ENCODE measurements at regions not wholly inside any gene's neighbourhood (a gene's known extent, or its start where the extent isn't known, plus 50 kb on each side); places are given as distances from the start of the nearest gene placed in this dataset.

DNA sequence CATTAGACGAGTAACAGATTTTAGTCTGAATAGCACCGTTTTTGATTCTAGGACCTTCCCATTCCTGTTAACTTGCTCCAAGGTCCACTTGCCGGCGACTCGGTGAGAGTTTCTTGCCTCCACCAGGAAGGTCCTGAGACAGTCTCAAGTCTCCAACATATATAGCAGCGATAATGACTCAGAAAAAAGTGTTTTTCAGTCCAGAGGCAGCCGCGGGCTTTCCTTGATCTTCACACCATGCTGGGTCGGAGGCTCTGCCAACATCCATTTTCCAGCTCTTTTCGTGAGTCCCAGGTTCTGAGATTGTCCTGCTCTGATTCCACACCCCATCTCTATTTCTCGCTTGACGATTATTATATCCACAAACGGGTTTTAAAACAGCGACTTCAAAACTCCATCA, 170.5 kb downstream of the GPX5 start:
- 3 to 4% methylated on average over 14 of the region's 14 CpGs for WGBS, 2 experiments (ENCODE audit: low coverage in 1 of 2, low lambda C conversion rate in 2 of 2, missing lambda C conversion rate in 2 of 2)
- no peaks in the 10 kb centered on the region for H3F3A ChIP-seq (ENCODE audit: insufficient read depth)
- H3K4me1 ChIP-seq (ENCODE audit: insufficient read depth) = no peaks in the 10 kb centered on the region
- DNase-seq = peak; percentile 34
- H3K9ac ChIP-seq = no peak overlapping the region
- TF ChIP-seq EZH2 (IDR thresholded peaks at IDR 0.05; ENCODE audit: insufficient read depth, poor library complexity, severe bottlenecking) = no peak
- TF ChIP-seq EZH2phosphoT487 (IDR thresholded peaks at IDR 0.05; ENCODE audit: insufficient read depth, low read depth) = no peak
- H3K4me2 ChIP-seq (ENCODE audit: unreplicated experiment) = peak overlapping the region; percentile 56
- no peaks in the 10 kb centered on the region for H3K9me2 ChIP-seq (ENCODE audit: insufficient read depth)
- in situ Hi-C loops (cut with MboI) = loop anchor here (25.0 kb wide), 1 partner anchor 891 kb away; the partner anchor contains the start of gene OR2H2
- peak overlapping the region; percentile 46 for H3K4me3 ChIP-seq
- peaks cover 62% of the 10 kb centered on the region for H3K27me3 ChIP-seq (replicated peaks; ENCODE audit: insufficient read depth)
- H3K79me2 ChIP-seq (ENCODE audit: insufficient read depth) = no peaks in the 10 kb centered on the region
- no peaks in the 10 kb centered on the region for H4K20me1 ChIP-seq (ENCODE audit: insufficient read depth)
- no peaks in the 10 kb centered on the region for H3K36me3 ChIP-seq (ENCODE audit: low read depth)
- no peaks in the 10 kb centered on the region for H3K9me3 ChIP-seq (ENCODE audit: low read depth)
- no peak overlapping the region for H3K27ac ChIP-seq
- H2AFZ ChIP-seq = peak overlapping the region; percentile 11; the same call in 1 of the 2 replicates

DNA sequence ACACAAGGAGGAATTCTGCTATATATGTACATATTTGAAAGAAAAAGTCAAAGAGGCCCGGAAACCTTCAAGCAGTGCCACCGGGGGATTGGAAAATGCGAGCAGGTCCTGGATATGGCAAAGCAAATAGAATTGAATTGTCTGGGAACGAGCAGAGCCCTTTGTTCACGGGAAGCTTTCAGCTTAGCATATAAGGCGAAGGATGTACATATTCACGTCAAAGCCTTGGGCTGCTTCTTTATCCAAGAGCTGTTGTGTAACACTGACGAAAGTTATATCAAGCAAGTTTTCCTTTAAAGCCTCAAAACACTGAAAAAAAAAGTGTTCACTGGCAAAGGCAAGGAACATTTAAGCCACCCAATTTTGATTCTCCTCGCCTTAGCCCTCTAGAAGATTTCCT, 171.0 kb downstream of the GPX5 start:
- peak overlapping the region; percentile 46 for H3K4me3 ChIP-seq
- peaks cover 60% of the 10 kb centered on the region for H3K27me3 ChIP-seq (replicated peaks; ENCODE audit: insufficient read depth)
- no peaks in the 10 kb centered on the region for H3K79me2 ChIP-seq (ENCODE audit: insufficient read depth)
- no peaks in the 10 kb centered on the region for H4K20me1 ChIP-seq (ENCODE audit: insufficient read depth)
- peak overlapping the region; percentile 56 for H3K4me2 ChIP-seq (ENCODE audit: unreplicated experiment)
- in situ Hi-C loops (cut with MboI) = loop anchor here (25.0 kb wide), 1 partner anchor 891 kb away; the partner anchor contains the start of gene OR2H2
- peak overlapping the region; percentile 11; the same call in 1 of the 2 replicates for H2AFZ ChIP-seq
- H3K9me3 ChIP-seq (ENCODE audit: low read depth) = no peaks in the 10 kb centered on the region
- TF ChIP-seq EZH2 (IDR thresholded peaks at IDR 0.05; ENCODE audit: insufficient read depth, poor library complexity, severe bottlenecking) = no peak
- TF ChIP-seq EZH2phosphoT487 (IDR thresholded peaks at IDR 0.05; ENCODE audit: insufficient read depth, low read depth) = no peak
- no peaks in the 10 kb centered on the region for H3K4me1 ChIP-seq (ENCODE audit: insufficient read depth)
- no peak overlapping the region for H3K9ac ChIP-seq
- no peaks in the 10 kb centered on the region for H3F3A ChIP-seq (ENCODE audit: insufficient read depth)
- H3K9me2 ChIP-seq (ENCODE audit: insufficient read depth) = no peaks in the 10 kb centered on the region
- WGBS, 2 experiments (ENCODE audit: low coverage in 1 of 2, low lambda C conversion rate in 2 of 2, missing lambda C conversion rate in 2 of 2) = 5 to 6% methylated on average over 9 of the region's 9 CpGs
- no peak for DNase-seq
- H3K27ac ChIP-seq = no peak overlapping the region
- H3K36me3 ChIP-seq (ENCODE audit: low read depth) = no peaks in the 10 kb centered on the region

- Histone ChIP-seq H3K27ac (no peak overlapping the region), H3K9me2 (ENCODE audit: insufficient read depth) (no peaks in the 10 kb centered on the region), H4K20me1 (ENCODE audit: insufficient read depth) (no peaks in the 10 kb centered on the region), H3K36me3 (ENCODE audit: low read depth) (no peaks in the 10 kb centered on the region), H3K4me2 (ENCODE audit: unreplicated experiment) (no peak overlapping the region), H3F3A (ENCODE audit: insufficient read depth) (peaks cover 7% of the 10 kb centered on the region; the same call in 1 of the 2 replicates), H3K9ac (no peak overlapping the region), H3K9me3 (ENCODE audit: low read depth) (no peaks in the 10 kb centered on the region), H3K79me2 (ENCODE audit: insufficient read depth) (no peaks in the 10 kb centered on the region), H3K4me1 (ENCODE audit: insufficient read depth) (no peaks in the 10 kb centered on the region), H3K27me3 (replicated peaks; ENCODE audit: insufficient read depth) (0 out of 2 replicates have a peak, but pooled peaks cover 8% of the 10 kb centered on the region), H3K4me3 (no peak overlapping the region), H2AFZ (no peak overlapping the region)
- WGBS, 2 experiments (ENCODE audit: low coverage in 1 of 2, low lambda C conversion rate in 2 of 2, missing lambda C conversion rate in 2 of 2) = 21 to 23% methylated on average over 6 of the region's 6 CpGs
- TF ChIP-seq EZH2phosphoT487 (IDR thresholded peaks at IDR 0.05; ENCODE audit: insufficient read depth, low read depth) (no peak), EZH2 (IDR thresholded peaks at IDR 0.05; ENCODE audit: insufficient read depth, poor library complexity, severe bottlenecking) (no peak)
- in situ Hi-C loops (cut with MboI) = no loop called here
- DNase-seq = no peak
Measured at GRCh38 chr6:28707387-28708282, 182.0 kb downstream of the GPX5 start.

DNA sequence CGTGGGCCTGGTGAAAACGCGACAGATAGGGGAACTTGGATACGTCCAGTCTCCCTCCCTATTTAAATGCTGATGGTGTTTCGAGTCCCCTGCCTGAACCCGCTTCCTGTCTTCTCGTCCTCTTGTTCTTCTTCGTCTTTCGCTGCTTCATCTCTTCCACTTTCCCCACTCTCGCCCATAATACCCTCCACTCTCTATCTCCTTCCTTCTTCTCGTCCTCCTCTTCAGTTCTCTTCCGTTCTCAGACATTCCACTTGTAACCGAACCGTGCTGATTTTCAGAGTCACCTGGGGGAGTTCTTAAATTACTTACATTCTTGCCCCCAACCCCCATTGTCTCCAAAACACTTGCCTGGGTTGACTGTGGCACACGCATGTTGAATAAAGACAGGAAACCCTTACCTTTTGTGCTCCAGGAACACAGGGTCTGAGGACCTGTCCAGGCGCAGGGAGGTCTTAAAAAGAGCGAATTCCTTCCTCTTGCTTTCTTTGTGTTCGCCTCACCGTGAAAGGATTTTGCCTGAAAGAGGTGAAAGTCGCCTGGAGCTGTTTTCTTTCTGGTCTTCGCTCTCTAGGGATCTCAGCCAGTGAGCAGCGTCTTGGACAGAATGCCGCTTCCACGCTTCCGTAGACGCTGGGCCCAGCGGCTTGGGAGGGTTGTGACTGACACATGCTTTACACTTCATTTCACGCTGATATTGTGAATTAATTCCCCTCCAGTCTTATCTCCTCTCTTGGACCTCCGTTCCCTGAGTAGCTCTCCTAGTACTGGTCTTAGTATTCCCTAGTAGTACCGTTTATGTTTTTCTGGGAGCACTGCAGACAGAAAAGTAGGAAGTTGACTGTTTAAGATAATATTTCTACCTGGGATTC, 184.0 kb downstream of the GPX5 start:
- Histone ChIP-seq H3K4me2 (ENCODE audit: unreplicated experiment) (peak overlapping the region; percentile 45), H3K9ac (no peak overlapping the region), H3F3A (ENCODE audit: insufficient read depth) (peaks cover 7% of the 10 kb centered on the region; the same call in 1 of the 2 replicates), H3K79me2 (ENCODE audit: insufficient read depth) (no peaks in the 10 kb centered on the region), H2AFZ (peak overlapping the region; percentile 65), H3K9me3 (ENCODE audit: low read depth) (no peaks in the 10 kb centered on the region), H3K9me2 (ENCODE audit: insufficient read depth) (no peaks in the 10 kb centered on the region), H3K27me3 (replicated peaks; ENCODE audit: insufficient read depth) (0 out of 2 replicates have a peak, but pooled peaks cover 8% of the 10 kb centered on the region), H4K20me1 (ENCODE audit: insufficient read depth) (no peaks in the 10 kb centered on the region), H3K4me3 (peak overlapping the region; percentile 45), H3K36me3 (ENCODE audit: low read depth) (no peaks in the 10 kb centered on the region), H3K4me1 (ENCODE audit: insufficient read depth) (no peaks in the 10 kb centered on the region), H3K27ac (no peak overlapping the region)
- no peak for TF ChIP-seq EZH2phosphoT487 (IDR thresholded peaks at IDR 0.05; ENCODE audit: insufficient read depth, low read depth)
- TF ChIP-seq EZH2 (IDR thresholded peaks at IDR 0.05; ENCODE audit: insufficient read depth, poor library complexity, severe bottlenecking) = no peak
- 5 to 6% methylated on average over 30 of the region's 30 CpGs for WGBS, 2 experiments (ENCODE audit: low coverage in 1 of 2, low lambda C conversion rate in 2 of 2, missing lambda C conversion rate in 2 of 2)
- in situ Hi-C loops (cut with MboI) = no loop called here
- no peak for DNase-seq

All from GM23248 (cell line).